NCI-H2171 (cell line): ENCODE measurements at regions not wholly inside any gene's neighbourhood (a gene's known extent, or its start where the extent isn't known, plus 50 kb on each side); places are given as distances from the start of the nearest gene placed in this dataset.

Experiments used
- DNase-seq: peaks from one replicate; lab custom pipeline; 2025; lab: John Stamatoyannopoulos, UW

GRCh38 chr18:43572163-43572562 lies 294.9 kb upstream of the SYT4 start:
- no peak for DNase-seq

- no peak for DNase-seq
These were observed 297.7 kb upstream of the SYT4 start for GRCh38 chr18:43574974-43575373.

- DNase-seq: no peak
These were observed 300.9 kb upstream of the SYT4 start for GRCh38 chr18:43578211-43578610.

GRCh38 chr18:43578706-43579105 lies 301.4 kb upstream of the SYT4 start:
- no peak for DNase-seq

- no peak for DNase-seq
These were observed 304.7 kb upstream of the SYT4 start for GRCh38 chr18:43581936-43582519.

- peak; percentile 17 for DNase-seq
These were observed 310.4 kb upstream of the SYT4 start for GRCh38 chr18:43587538-43588153.

GRCh38 chr18:43588838-43589237 lies 311.5 kb upstream of the SYT4 start:
- DNase-seq: no peak

- no peak for DNase-seq
These were observed 312.4 kb upstream of the SYT4 start for GRCh38 chr18:43589611-43590151.

GRCh38 chr18:43590182-43590903 lies 313.1 kb upstream of the SYT4 start:
- DNase-seq: no peak

- DNase-seq: no peak
These were observed 315.0 kb upstream of the SYT4 start for GRCh38 chr18:43592269-43592668.

- DNase-seq: peak; percentile 32
These were observed 318.9 kb upstream of the SYT4 start for GRCh38 chr18:43596105-43596712.

GRCh38 chr18:43601432-43601831 lies 324.1 kb upstream of the SYT4 start:
- no peak for DNase-seq

GRCh38 chr18:43605224-43605623 lies 327.9 kb upstream of the SYT4 start:
- DNase-seq: no peak

- peak; percentile 90 for DNase-seq
These were observed 329.5 kb upstream of the SYT4 start for GRCh38 chr18:43606795-43607194.

- peak; percentile 11 for DNase-seq
These were observed 343.6 kb upstream of the SYT4 start for GRCh38 chr18:43620936-43621335.

GRCh38 chr18:43622024-43622423 lies 344.7 kb upstream of the SYT4 start:
- no peak for DNase-seq

GRCh38 chr18:43625582-43625981 lies 348.3 kb upstream of the SYT4 start:
- no peak for DNase-seq

- DNase-seq: no peak
These were observed 350.7 kb upstream of the SYT4 start for GRCh38 chr18:43627848-43628530.

GRCh38 chr18:43634994-43635393 lies 357.7 kb upstream of the SYT4 start:
- no peak for DNase-seq

GRCh38 chr18:43635397-43635796 lies 358.1 kb upstream of the SYT4 start:
- no peak for DNase-seq

GRCh38 chr18:43642727-43643330 lies 365.5 kb upstream of the SYT4 start:
- DNase-seq: no peak

- DNase-seq: no peak
These were observed 370.7 kb upstream of the SYT4 start for GRCh38 chr18:43648002-43648401.
